ENCODE measurements at regions not wholly inside any gene's neighbourhood (a gene's known extent, or its start where the extent isn't known, plus 50 kb on each side); places are given as distances from the start of the nearest gene placed in this dataset.
"Not testable (repeated sequence)": the region's sequence is repeated elsewhere in the genome, so short reads cannot be mapped to it uniquely, and the experiment has no call there.

GRCh38 chr13:20304061-20304460 lies 71.9 kb upstream of the GJB6 start:
- TF ChIP-seq CTCF (IDR thresholded peaks at IDR 0.05; ENCODE audit: low read length); EZH2 (optimal IDR thresholded peaks at IDR 0.05; ENCODE audit: low read depth, low read length): not testable (repeated sequence)
